HG03039 (cell line): ENCODE measurements at regions not wholly inside any gene's neighbourhood (a gene's known extent, or its start where the extent isn't known, plus 50 kb on each side); places are given as distances from the start of the nearest gene placed in this dataset.
"Not testable (repeated sequence)": the region's sequence is repeated elsewhere in the genome, so short reads cannot be mapped to it uniquely, and the experiment has no call there.

ENCODE experiments used
- ATAC-seq: cut with Tn5 transposase; IDR thresholded peaks from one replicate; pipeline ENCODE4 v1.9.1; 2021; ENCODE audit warnings: mild to moderate bottlenecking, moderate library complexity; ENCODE audit not compliant: unreplicated experiment

GRCh38 chr12:28770322-28770721 is 378.8 kb upstream of the FAR2 start:
- no peak for ATAC-seq

- ATAC-seq, result no peak
Measured at GRCh38 chr12:28771968-28772367, 377.1 kb upstream of the FAR2 start.

GRCh38 chr12:28775556-28775955 is 373.5 kb upstream of the FAR2 start:
- no peak for ATAC-seq

GRCh38 chr12:28776220-28776619 is 372.9 kb upstream of the FAR2 start:
- ATAC-seq, result no peak

- no peak for ATAC-seq
Measured at GRCh38 chr12:28776913-28777422, 372.1 kb upstream of the FAR2 start.

GRCh38 chr12:28777603-28778365 is 371.3 kb upstream of the FAR2 start:
- ATAC-seq, result no peak

- no peak for ATAC-seq
Measured at GRCh38 chr12:28780096-28780495, 369.0 kb upstream of the FAR2 start.

- ATAC-seq, result no peak
Measured at GRCh38 chr12:28780960-28781359, 368.1 kb upstream of the FAR2 start.

GRCh38 chr12:28781671-28782652 is 367.1 kb upstream of the FAR2 start:
- ATAC-seq, result no peak

GRCh38 chr12:28782812-28783211 is 366.3 kb upstream of the FAR2 start:
- no peak for ATAC-seq

- no peak for ATAC-seq
Measured at GRCh38 chr12:28787151-28787550, 361.9 kb upstream of the FAR2 start.

- ATAC-seq, result not testable (repeated sequence)
Measured at GRCh38 chr12:28788256-28788655, 360.8 kb upstream of the FAR2 start.

GRCh38 chr12:28793581-28794151 is 355.4 kb upstream of the FAR2 start:
- ATAC-seq, result no peak

GRCh38 chr12:28794211-28794610 is 354.9 kb upstream of the FAR2 start:
- ATAC-seq, result no peak

- ATAC-seq, result no peak
Measured at GRCh38 chr12:28794786-28795185, 354.3 kb upstream of the FAR2 start.

GRCh38 chr12:28795311-28795710 is 353.8 kb upstream of the FAR2 start:
- ATAC-seq, result no peak

- ATAC-seq, result no peak
Measured at GRCh38 chr12:28799348-28799747, 349.7 kb upstream of the FAR2 start.

- ATAC-seq, result no peak
Measured at GRCh38 chr12:28800129-28800528, 348.9 kb upstream of the FAR2 start.

- ATAC-seq, result no peak
Measured at GRCh38 chr12:28802706-28803438, 346.2 kb upstream of the FAR2 start.

GRCh38 chr12:28807535-28807934 is 341.5 kb upstream of the FAR2 start:
- ATAC-seq, result no peak

GRCh38 chr12:28811457-28811856 is 337.6 kb upstream of the FAR2 start:
- no peak for ATAC-seq
